Stimulated activated CD4-positive, alpha-beta T cell treated with anti-CD3 and anti-CD28 coated beads, Interleukin-2, amount 100 ng/mL, for 48 hours (primary cell): ENCODE measurements at regions not wholly inside any gene's neighbourhood (a gene's known extent, or its start where the extent isn't known, plus 50 kb on each side); places are given as distances from the start of the nearest gene placed in this dataset.

ENCODE experiments used
- DNase-seq, 2 donors: peaks; one replicate each; pipeline ENCODE4 v3.0.0-alpha.2; 2020

GRCh38 chr3:104604326-104605010 lies 762.2 kb upstream of the ALCAM start:
- DNase-seq: no peak

- DNase-seq: no peak
Observed at GRCh38 chr3:104606812-104607211, 759.9 kb upstream of the ALCAM start.

DNA sequence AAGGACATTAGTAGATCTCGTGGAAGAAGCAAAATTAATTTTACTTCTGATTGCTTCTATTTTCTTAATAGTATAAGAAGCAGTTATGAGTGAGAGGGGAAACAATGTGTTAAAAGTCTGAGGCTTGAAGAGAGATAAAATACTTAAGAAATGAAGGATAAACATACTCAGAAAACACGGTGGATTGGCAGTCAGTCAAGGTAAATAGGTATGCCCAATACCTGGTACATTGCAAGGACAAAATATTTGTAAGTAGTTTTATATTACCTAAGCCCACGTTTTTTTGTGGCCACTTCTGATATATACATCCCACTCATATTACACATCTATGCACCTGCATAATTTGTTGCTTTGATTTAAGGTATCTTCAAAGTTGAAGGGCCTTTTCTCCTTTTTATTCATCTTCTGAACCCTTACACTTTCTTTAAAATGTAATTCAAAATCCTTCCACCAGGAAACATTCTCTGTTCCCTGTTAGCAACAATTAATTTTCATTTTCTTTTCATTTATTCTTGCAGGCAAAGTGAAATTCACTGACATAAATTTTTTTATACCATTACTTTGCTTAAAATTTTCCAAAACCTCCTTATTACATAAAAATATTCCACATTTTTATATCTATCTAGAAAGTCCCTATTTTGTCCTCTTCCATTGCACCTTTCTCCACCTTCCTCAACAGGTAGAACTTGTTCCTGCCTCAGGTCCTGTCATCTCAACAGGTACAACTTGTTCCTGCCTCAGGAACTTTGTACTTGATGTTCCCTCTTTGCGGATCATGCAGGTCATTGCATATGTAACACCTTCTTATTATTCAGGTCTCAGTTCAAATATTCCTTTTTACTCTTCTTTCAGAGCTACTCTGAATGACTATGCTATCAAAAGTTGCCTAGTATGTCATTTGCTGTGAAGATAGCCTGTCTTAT lies 755.7 kb upstream of the ALCAM start:
- DNase-seq: no peak

GRCh38 chr3:104612218-104612617 lies 754.5 kb upstream of the ALCAM start:
- DNase-seq: no peak

GRCh38 chr3:104614564-104614963 lies 752.1 kb upstream of the ALCAM start:
- no peak for DNase-seq

DNA sequence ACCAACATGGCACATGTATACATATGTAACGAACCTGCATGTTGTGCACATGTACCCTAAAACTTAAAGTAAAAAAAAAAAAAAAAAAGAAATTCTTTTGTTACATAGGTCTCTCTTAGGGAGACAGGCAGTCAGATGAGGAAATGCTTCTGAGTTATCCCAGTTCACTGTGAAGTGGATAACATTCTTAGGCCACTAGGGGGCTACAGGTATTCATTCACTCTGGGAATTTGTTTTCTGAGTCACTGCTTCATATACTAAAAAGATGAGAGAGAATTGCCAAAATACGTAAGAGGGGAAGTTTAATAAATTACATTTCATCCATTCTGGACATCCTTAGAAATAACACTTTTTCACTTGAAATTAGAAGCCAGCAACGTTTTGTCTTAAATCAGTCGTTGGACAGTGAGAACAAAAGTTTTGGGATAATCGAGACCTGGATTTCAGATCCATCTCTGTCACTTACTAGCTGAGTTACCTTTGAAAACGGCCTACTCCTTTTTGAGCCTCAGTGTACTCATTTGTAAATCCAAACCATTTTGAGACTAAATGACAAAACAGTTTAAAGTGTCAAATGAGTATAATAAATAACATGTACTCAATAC lies 738.4 kb upstream of the ALCAM start:
- DNase-seq: no peak

- DNase-seq: no peak
Observed at GRCh38 chr3:104629038-104629437, 737.7 kb upstream of the ALCAM start.

- no peak for DNase-seq
Observed at GRCh38 chr3:104631254-104631653, 735.5 kb upstream of the ALCAM start.

- DNase-seq: no peak
Observed at GRCh38 chr3:104632521-104632920, 734.2 kb upstream of the ALCAM start.

DNA sequence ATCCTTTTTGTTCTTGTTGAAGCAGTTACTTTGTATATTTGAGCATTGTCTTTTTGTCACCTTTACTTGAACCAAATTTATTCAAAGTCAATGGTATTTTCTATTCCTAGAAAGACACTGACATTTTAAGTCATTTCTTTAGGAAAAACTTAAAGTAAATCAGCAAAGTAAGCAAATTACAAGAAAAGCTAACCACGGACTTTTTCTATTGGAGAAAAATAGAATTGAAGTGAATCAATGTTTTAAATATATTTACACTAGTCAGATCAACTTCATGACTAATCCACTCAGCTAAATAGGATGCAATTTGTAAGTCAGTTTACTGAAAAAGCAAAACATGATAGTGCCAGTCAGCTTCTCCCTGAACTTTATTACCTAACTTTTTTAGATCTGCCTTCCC lies 733.8 kb upstream of the ALCAM start:
- DNase-seq: no peak

DNA sequence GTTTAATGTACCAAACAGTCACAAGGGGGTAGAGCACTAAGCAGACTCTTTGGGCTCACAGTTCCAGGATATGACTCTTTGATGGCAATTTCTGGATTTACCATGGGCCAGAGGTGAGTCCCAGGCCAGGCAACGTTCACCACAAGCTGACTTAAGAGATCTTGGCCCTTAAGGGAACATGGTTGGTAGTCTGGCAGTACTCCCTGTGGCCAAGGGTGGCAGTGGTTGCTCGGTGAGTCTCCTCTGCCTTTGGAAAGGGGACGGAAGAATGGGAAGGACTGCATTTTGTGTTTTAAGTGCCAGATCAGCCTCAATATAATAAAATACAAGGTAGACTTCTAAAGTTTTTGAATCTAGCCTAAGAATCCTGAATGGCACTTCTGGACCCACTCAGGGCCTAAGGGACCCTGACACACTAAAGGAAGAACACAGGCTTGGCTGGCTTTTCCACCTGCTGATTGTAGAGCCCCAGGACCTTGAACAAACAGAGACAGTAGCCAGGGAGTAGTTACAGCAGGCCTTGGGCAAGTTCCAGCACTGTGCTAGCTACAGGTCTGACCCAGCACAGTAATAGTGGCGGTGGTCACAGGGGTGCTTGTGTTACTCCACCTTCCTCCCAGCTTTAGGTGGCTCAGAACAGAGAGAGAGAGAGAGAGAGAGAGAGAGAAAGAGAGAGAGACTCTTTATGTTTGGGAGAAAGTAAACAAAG lies 730.7 kb upstream of the ALCAM start:
- no peak for DNase-seq

GRCh38 chr3:104642827-104643226 lies 723.9 kb upstream of the ALCAM start:
- no peak for DNase-seq

- DNase-seq: no peak
Observed at GRCh38 chr3:104646196-104646595, 720.5 kb upstream of the ALCAM start.

GRCh38 chr3:104648823-104649222 lies 717.9 kb upstream of the ALCAM start:
- DNase-seq: no peak

DNA sequence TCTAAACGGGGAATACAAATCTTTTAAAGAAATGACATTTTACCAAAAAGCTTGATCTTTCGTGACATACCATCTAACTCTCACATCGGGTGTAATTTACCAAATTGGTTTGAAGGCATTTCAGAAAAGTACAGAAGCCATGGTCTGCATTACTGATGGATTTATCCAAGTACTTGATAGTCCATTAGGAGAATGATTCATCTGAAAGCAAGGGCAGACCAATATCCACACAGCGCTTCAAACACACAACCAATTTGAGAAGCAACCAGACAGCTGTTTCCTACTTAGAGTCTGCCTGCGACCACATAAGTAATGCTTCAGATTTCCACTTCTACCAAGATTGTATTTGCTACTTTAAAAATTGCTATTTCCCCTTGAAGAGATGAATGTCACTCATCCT lies 697.6 kb upstream of the ALCAM start:
- no peak for DNase-seq

DNA sequence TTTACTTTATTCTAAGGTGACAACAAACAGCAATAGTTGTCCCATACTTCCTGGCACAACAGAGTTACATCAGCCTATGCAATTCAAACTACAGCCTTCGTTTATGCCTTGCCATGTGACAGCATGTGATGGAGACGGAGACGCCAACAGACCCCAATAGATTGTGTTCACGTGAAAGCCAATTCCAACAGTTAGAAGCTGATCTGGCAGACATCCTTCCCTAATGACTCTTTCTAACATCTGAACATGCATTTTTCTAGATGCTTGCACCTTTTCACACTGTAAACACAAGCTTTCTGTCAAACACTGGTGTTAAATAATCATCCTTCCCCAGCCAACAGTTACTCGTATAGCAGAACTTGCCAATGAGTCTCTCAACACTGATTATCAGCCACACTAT lies 694.4 kb upstream of the ALCAM start:
- no peak for DNase-seq

- no peak for DNase-seq
Observed at GRCh38 chr3:104673981-104674380, 692.7 kb upstream of the ALCAM start.

DNA sequence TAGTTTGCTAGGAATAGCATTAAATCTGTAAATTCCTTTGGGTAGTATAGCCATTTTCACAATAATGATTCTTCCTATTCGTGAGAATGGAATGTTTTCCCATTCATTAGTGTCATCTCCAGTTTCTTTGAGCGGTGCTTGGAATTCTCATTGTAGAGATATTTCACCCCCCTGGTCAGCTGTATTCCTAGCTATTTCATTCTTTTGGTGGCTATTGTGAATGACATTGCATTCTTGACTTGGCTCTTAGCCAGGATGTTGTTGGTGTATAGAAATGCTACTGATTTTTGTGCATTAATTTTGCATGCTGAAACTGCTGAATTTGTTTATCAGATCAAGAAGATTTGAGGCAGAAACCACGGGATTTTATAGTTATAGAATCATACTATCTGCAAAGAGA lies 690.5 kb upstream of the ALCAM start:
- no peak for DNase-seq

DNA sequence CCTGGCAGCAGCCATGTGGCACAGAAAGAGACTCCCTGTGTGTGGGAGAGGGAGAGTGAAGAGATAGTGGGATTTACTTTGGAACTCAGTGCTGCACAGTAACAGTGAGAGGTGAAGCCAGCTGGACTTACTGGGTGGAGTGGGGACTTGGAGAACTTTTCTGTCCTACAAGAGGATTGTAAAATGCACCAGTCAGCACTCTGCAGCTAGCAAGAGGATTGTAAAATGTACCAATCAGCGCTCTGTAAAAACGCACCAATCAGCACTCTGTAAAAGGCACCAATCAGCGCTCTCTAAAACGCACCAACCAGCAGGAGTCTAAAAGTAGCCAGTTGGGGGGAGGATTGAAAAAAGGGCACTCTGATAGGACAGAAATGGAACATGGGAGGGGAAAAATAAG lies 688.8 kb upstream of the ALCAM start:
- no peak for DNase-seq

GRCh38 chr3:104685492-104685891 lies 681.2 kb upstream of the ALCAM start:
- DNase-seq: no peak

GRCh38 chr3:104687362-104687761 lies 679.3 kb upstream of the ALCAM start:
- no peak for DNase-seq

GRCh38 chr3:104696470-104696869 lies 670.2 kb upstream of the ALCAM start:
- no peak for DNase-seq

GRCh38 chr3:104711406-104711805 lies 655.3 kb upstream of the ALCAM start:
- DNase-seq: no peak
